ENCODE measurements at regions not wholly inside any gene's neighbourhood (a gene's known extent, or its start where the extent isn't known, plus 50 kb on each side); places are given as distances from the start of the nearest gene placed in this dataset.

DNA sequence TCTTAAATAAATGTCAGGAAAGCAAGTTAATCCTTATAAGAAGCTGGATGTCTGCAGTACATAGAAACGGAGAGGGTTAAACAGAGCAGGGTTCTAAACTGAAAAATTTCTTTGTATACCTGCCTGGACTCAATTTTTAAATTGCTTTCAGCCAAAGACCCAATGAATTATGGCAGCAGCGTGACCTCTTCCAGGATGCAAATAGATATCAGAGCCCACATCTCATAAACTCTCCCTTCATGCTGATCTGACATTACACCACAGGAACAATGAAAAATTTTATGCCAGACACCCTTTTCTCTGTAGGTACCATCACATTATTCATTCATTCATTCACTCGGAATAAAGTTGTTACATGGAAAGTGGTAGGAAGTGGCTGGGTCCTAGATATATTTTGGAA, 236.4 kb downstream of the NUF2 start:
- TF ChIP-seq POLR2A (IDR thresholded peaks at IDR 0.05; ENCODE audit: low read depth), result no peak
- TF ChIP-seq, protein P1, sequence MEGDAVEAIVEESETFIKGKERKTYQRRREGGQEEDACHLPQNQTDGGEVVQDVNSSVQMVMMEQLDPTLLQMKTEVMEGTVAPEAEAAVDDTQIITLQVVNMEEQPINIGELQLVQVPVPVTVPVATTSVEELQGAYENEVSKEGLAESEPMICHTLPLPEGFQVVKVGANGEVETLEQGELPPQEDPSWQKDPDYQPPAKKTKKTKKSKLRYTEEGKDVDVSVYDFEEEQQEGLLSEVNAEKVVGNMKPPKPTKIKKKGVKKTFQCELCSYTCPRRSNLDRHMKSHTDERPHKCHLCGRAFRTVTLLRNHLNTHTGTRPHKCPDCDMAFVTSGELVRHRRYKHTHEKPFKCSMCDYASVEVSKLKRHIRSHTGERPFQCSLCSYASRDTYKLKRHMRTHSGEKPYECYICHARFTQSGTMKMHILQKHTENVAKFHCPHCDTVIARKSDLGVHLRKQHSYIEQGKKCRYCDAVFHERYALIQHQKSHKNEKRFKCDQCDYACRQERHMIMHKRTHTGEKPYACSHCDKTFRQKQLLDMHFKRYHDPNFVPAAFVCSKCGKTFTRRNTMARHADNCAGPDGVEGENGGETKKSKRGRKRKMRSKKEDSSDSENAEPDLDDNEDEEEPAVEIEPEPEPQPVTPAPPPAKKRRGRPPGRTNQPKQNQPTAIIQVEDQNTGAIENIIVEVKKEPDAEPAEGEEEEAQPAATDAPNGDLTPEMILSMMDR (IDR thresholded peaks at IDR 0.05), result no peak
- TF ChIP-seq POLR2AphosphoS5 (IDR thresholded peaks at IDR 0.05), result no peak
- TF ChIP-seq EP300 (IDR thresholded peaks at IDR 0.05), result no peak
